Stimulated activated CD4-positive, alpha-beta T cell treated with anti-CD3 and anti-CD28 coated beads, Interleukin-1b, Interleukin-23, amount 100 ng/mL, for 24 hours (primary cell): ENCODE measurements at regions not wholly inside any gene's neighbourhood (a gene's known extent, or its start where the extent isn't known, plus 50 kb on each side); places are given as distances from the start of the nearest gene placed in this dataset.
A peak's percentile ranks its signal among the peaks of the same experiment; 100 is the strongest.

Source experiments
- DNase-seq, 4 experiments: peaks; one replicate each; pipeline ENCODE4 v3.0.0-alpha.2; 2020; ENCODE audit warnings: low read depth in 4 of 4, low spot score in 1 of 4

- DNase-seq, result no peak
These were observed 102.2 kb upstream of the ARRDC4 start for GRCh38 chr15:97858296-97858695.

GRCh38 chr15:97861529-97862260 is 98.8 kb upstream of the ARRDC4 start:
- no peak for DNase-seq

GRCh38 chr15:97866959-97867358 is 93.5 kb upstream of the ARRDC4 start:
- no peak for DNase-seq

GRCh38 chr15:97867870-97868269 is 92.6 kb upstream of the ARRDC4 start:
- no peak for DNase-seq

- no peak for DNase-seq
These were observed 91.5 kb upstream of the ARRDC4 start for GRCh38 chr15:97868981-97869380.

- no peak for DNase-seq
These were observed 89.7 kb upstream of the ARRDC4 start for GRCh38 chr15:97870771-97871170.

GRCh38 chr15:97874139-97874538 is 86.4 kb upstream of the ARRDC4 start:
- DNase-seq, result no peak

- no peak for DNase-seq
These were observed 85.4 kb upstream of the ARRDC4 start for GRCh38 chr15:97875025-97875512.

GRCh38 chr15:97875513-97876280 is 84.8 kb upstream of the ARRDC4 start:
- DNase-seq, result no peak

GRCh38 chr15:97876281-97876675 is 84.2 kb upstream of the ARRDC4 start:
- no peak for DNase-seq

- DNase-seq, result no peak
These were observed 79.0 kb upstream of the ARRDC4 start for GRCh38 chr15:97881346-97881965.

- DNase-seq, result no peak
These were observed 75.9 kb upstream of the ARRDC4 start for GRCh38 chr15:97884513-97885131.

GRCh38 chr15:97890307-97890706 is 70.2 kb upstream of the ARRDC4 start:
- no peak for DNase-seq

GRCh38 chr15:97892167-97892938 is 68.2 kb upstream of the ARRDC4 start:
- DNase-seq, result no peak

GRCh38 chr15:97893967-97894366 is 66.5 kb upstream of the ARRDC4 start:
- DNase-seq, result no peak

- DNase-seq, result no peak
These were observed 60.5 kb upstream of the ARRDC4 start for GRCh38 chr15:97899981-97900380.

GRCh38 chr15:97902140-97902780 is 58.2 kb upstream of the ARRDC4 start:
- DNase-seq, result no peak

- DNase-seq, result no peak
These were observed 56.9 kb upstream of the ARRDC4 start for GRCh38 chr15:97903560-97903959.

GRCh38 chr15:97903971-97904572 is 56.4 kb upstream of the ARRDC4 start:
- peak in 2 of 4 experiments; percentile 3 to 10 for DNase-seq
